ENCODE measurements at regions not wholly inside any gene's neighbourhood (a gene's known extent, or its start where the extent isn't known, plus 50 kb on each side); places are given as distances from the start of the nearest gene placed in this dataset.

DNA sequence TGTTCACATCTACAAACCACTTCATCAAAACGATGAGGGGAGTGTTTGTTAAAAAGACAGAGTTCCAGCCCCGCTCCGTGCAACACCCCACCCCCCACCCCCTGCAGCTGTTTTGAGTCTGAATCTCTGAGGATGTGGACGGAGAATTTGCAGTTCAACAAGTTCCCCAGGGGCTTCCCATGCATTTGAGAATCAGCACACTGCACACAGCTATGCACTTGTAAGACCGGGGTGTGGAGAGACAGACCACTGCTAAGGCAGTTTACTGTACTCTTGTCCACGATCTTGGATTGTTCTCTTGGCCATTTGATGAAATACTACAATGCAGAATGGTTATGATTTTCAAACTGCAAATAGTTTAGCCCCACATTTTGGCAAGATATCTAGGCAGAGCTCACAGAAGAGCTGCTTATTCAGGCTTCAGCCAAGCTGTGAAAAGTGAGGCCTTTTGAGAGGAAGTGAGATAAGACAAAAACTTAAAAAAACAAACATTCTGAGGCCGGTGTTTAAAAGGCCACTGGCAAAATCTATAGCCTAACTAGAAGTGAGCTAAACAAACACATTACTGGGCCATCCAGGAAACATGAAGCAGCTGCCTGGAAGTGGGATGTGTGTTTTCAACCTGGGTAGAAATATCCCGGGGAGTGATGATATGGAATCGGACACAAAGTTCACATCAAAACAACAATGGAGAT lies 308.2 kb upstream of the ADAMTS9 start:
- TF ChIP-seq, protein P1, sequence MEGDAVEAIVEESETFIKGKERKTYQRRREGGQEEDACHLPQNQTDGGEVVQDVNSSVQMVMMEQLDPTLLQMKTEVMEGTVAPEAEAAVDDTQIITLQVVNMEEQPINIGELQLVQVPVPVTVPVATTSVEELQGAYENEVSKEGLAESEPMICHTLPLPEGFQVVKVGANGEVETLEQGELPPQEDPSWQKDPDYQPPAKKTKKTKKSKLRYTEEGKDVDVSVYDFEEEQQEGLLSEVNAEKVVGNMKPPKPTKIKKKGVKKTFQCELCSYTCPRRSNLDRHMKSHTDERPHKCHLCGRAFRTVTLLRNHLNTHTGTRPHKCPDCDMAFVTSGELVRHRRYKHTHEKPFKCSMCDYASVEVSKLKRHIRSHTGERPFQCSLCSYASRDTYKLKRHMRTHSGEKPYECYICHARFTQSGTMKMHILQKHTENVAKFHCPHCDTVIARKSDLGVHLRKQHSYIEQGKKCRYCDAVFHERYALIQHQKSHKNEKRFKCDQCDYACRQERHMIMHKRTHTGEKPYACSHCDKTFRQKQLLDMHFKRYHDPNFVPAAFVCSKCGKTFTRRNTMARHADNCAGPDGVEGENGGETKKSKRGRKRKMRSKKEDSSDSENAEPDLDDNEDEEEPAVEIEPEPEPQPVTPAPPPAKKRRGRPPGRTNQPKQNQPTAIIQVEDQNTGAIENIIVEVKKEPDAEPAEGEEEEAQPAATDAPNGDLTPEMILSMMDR (IDR thresholded peaks at IDR 0.05), result no peak
- no peak for TF ChIP-seq ZFX (IDR thresholded peaks at IDR 0.05; ENCODE audit: borderline replicate concordance)
